CD4-positive, alpha-beta memory T cell (primary cell): ENCODE measurements at regions not wholly inside any gene's neighbourhood (a gene's known extent, or its start where the extent isn't known, plus 50 kb on each side); places are given as distances from the start of the nearest gene placed in this dataset.
"Not testable (repeated sequence)": the region's sequence is repeated elsewhere in the genome, so short reads cannot be mapped to it uniquely, and the experiment has no call there.

ENCODE experiments used
- CTCF ChIA-PET: fragments of 350-600 bp; sonication (Branson Sonifier 250); formaldehyde crosslinking; loops from one replicate; lab custom pipeline; 2021; ENCODE audit warnings: inconsistent platforms; ENCODE audit not compliant: partially characterized antibody; lab: Charles Lee
- POLR2A ChIA-PET: fragments of 350-600 bp; sonication (Branson Sonifier 250); formaldehyde crosslinking; loops from one replicate; lab custom pipeline; 2021; ENCODE audit not compliant: partially characterized antibody; lab: Charles Lee
- DNase-seq, 5 donors: peaks; one replicate each; pipeline versions ENCODE4 v3.0.0 to v3.0.0-alpha.2; 2020 to 2022; ENCODE audit warnings: mixed read lengths in 1 of 5
- H3K27ac ChIP-seq: one replicate; pipeline ENCODE4 v1.7.0; 2013; ENCODE audit warnings: low read depth, low read length
- H3K27me3 ChIP-seq: 2 replicates; pipeline ENCODE4 v1.7.0; 2013; ENCODE audit warnings: mild to moderate bottlenecking, low read length, moderate library complexity; ENCODE audit not compliant: insufficient read depth
- H3K36me3 ChIP-seq: 2 replicates; pipeline ENCODE4 v1.7.0; 2013; ENCODE audit warnings: mild to moderate bottlenecking, low read length, moderate library complexity; ENCODE audit not compliant: insufficient read depth
- H3K4me1 ChIP-seq: 2 replicates; pipeline ENCODE4 v1.7.0; 2013; ENCODE audit warnings: mild to moderate bottlenecking, low read length, moderate library complexity; ENCODE audit not compliant: insufficient read depth
- H3K4me3 ChIP-seq, 2 donors: one replicate each; pipeline ENCODE4 v1.7.0; 2013; ENCODE audit warnings: low read length in 2 of 2, mild to moderate bottlenecking in 1 of 2
- H3K9me3 ChIP-seq, 2 donors: one replicate each; pipeline ENCODE4 v1.7.0; 2013; ENCODE audit warnings: low read length in 2 of 2, control low read depth in 1 of 2; ENCODE audit not compliant: control insufficient read depth in 1 of 2
- H3K27ac Mint-ChIP-seq, 7 donors: one replicate each; pipeline ENCODE4 v1.8.0; 2020 to 2021; ENCODE audit warnings: mixed read lengths in 7 of 7, mild to moderate bottlenecking in 6 of 7, inconsistent platforms in 3 of 7, moderate library complexity in 3 of 7
- H3K27me3 Mint-ChIP-seq, 2 donors: one replicate each; pipeline ENCODE4 v1.8.0; 2020 to 2021; ENCODE audit warnings: mixed read lengths in 2 of 2
- H3K36me3 Mint-ChIP-seq, 2 donors: one replicate each; pipeline ENCODE4 v1.8.0; 2020 to 2021; ENCODE audit warnings: mixed read lengths in 2 of 2, inconsistent platforms in 1 of 2, mild to moderate bottlenecking in 1 of 2
- H3K4me1 Mint-ChIP-seq, 4 donors: one replicate each; pipeline ENCODE4 v1.8.0; 2020 to 2021; ENCODE audit warnings: mixed read lengths in 4 of 4, mild to moderate bottlenecking in 1 of 4
- H3K4me3 Mint-ChIP-seq, 8 donors: one replicate each; pipeline ENCODE4 v1.8.0; 2020 to 2021; ENCODE audit warnings: mixed read lengths in 8 of 8, mild to moderate bottlenecking in 7 of 8, moderate library complexity in 6 of 8, inconsistent platforms in 3 of 8
- H3K9me3 Mint-ChIP-seq, 8 donors: one replicate each; pipeline ENCODE4 v1.8.0; 2020 to 2021; ENCODE audit warnings: mixed read lengths in 8 of 8, mild to moderate bottlenecking in 5 of 8, inconsistent platforms in 3 of 8, moderate library complexity in 1 of 8
- intact Hi-C: fragments of 100-400 bp; cut with micrococcal nuclease; formaldehyde crosslinking; loops from one replicate; pipeline ENCODE4 v1.15.1; 2023

DNA sequence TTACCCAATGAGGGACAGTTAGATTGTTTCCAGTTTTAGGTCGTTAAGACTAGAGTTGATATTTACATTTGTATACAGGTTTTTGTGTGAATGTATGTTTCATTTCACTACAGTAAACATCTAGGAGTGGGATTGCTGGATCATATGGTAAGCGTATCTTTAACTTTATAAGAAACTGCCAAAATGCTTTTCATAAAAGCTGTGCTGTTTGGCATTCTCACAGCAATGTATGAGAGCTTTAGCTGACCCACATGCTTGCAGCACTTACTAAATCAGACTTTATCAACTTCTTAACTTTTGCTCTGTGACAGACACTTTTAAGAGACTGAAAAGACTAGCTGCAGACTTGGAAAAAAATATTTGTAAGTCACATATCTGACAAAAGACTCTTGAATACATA lies 262.5 kb upstream of the PELI2 start:
- Histone ChIP-seq H3K27ac (no peak overlapping the region), H3K27me3 (no peaks in the 10 kb centered on the region), H3K4me1 (no peaks in the 10 kb centered on the region), H3K9me3 (peaks cover 0 to 4% of the 10 kb centered on the region in 2 donors), H3K4me3 (no peak overlapping the region), H3K36me3 (no peaks in the 10 kb centered on the region)
- Mint-ChIP-seq H3K27me3 (peaks cover 0 to 1% of the 10 kb centered on the region in 2 donors), H3K9me3 (peaks cover 3 to 22% (median 15%) of the 10 kb centered on the region in 8 donors), H3K4me3 (no peak overlapping the region), H3K36me3 (peaks cover 2 to 4% of the 10 kb centered on the region in 2 donors), H3K27ac (no peak overlapping the region), H3K4me1 (no peaks in the 10 kb centered on the region)
- DNase-seq = no peak
- ChIA-PET CTCF (no interaction called here), POLR2A (no interaction called here)
- intact Hi-C loops = no loop called here

DNA sequence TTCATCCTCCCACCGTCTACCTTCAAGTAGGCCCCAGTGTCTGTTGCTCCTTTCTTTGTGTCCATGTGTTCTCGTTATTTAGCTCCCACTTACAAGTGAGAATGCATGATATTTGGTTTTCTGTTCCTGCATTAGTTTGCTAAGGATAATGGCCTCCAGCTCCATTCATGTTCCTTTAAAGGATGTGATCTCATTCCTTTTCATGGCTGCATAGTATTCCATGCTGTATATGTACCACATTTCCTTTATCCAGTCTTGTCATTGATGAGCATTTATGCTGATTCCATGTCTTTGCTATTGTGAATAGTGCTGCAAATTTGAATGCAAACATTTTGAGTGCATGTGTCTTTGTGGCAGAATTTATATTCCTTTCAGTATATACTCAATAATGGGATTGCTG lies 259.6 kb upstream of the PELI2 start:
- Histone ChIP-seq H3K27me3 (no peaks in the 10 kb centered on the region), H3K36me3 (no peaks in the 10 kb centered on the region), H3K4me3 (no peak overlapping the region), H3K9me3 (peaks cover 0 to 4% of the 10 kb centered on the region in 2 donors), H3K27ac (no peak overlapping the region), H3K4me1 (no peaks in the 10 kb centered on the region)
- Mint-ChIP-seq H3K9me3 (peaks cover 5 to 33% (median 24%) of the 10 kb centered on the region in 8 donors), H3K27ac (peak overlapping the region in 2 of 7 donors; percentile 57 to 79), H3K36me3 (peaks cover 3 to 4% of the 10 kb centered on the region in 2 donors), H3K4me1 (no peaks in the 10 kb centered on the region), H3K27me3 (peaks cover under 1 to 2% of the 10 kb centered on the region in 2 donors), H3K4me3 (no peak overlapping the region)
- ChIA-PET CTCF (no interaction called here), POLR2A (no interaction called here)
- no peak for DNase-seq
- intact Hi-C loops = no loop called here

DNA sequence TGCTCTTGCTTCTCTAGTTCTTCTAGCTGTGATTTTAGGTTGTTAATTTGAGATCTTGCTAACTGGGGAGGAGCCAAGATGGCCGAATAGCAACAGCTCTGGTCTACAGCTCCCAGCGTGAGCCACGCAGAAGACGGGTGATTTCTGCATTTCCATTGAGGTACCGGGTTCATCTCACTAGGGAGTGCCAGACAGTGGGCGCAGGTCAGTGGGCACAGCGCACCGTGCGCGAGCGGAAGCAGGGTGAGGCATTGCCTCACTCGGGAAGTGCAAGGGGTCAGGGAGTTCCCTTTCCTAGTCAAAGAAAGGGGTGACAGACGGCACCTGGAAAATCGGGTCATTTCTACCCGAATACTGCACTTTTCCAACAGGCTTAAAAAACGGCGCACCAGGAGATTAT lies 256.6 kb upstream of the PELI2 start:
- H3K4me1 Mint-ChIP-seq, H3K36me3 ChIP-seq, H3K27me3 ChIP-seq, H3K4me3 ChIP-seq, H3K27me3 Mint-ChIP-seq, DNase-seq, H3K9me3 ChIP-seq, CTCF ChIA-PET, H3K36me3 Mint-ChIP-seq, H3K27ac ChIP-seq, H3K4me1 ChIP-seq, POLR2A ChIA-PET: not testable (repeated sequence)
- intact Hi-C loops = loop anchor here (10.0 kb wide), 1 partner anchor 613 kb away; no protein-coding TSS in a partner anchor
- peaks cover 10 to 45% (median 36%) of the 10 kb centered on the region in 8 donors for H3K9me3 Mint-ChIP-seq
- H3K4me3 Mint-ChIP-seq = peak overlapping the region in 1 of 8 donors; percentile 22
- H3K27ac Mint-ChIP-seq = peak overlapping the region in 2 of 7 donors; percentile 53 to 57

DNA sequence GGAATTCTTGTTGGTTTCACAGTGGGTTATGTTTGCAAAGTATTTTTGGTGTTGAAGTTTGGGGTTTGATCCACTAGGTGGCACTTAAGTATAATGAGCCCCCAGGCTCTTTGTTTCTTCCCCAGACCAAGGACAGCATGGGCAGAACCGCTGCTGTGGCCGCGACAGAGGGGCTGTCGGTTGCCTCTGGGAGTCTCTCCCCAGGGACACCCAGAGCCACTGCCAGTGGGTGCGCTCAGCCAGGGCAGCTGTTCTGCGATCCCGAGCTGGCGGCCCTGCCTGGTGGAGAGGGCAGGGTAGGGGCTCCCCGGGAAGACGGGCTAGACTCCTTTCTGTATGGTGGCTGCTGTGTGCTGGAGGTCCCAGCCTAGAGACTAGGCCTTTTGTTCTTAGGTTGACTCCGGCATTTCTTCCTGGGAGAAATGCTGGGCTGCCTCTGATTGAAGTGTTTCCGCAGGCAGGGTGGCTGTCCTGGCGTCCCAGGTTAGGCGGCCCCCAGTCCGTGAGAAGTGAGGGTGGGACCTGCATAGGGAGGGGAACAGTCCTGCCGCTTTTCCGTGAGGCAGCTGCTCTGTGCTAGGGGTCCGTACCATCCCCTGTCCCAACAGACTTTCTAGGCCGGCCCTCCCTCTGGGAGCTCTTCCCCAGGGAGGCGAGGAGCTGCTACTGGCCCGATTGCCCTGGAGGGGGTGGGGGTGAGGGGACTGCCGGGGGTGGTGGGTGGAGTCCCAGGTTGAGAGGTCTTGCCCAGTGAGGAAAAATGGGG lies 253.1 kb upstream of the PELI2 start:
- CTCF ChIA-PET = interaction anchor here (1.1 kb wide), 1 partner anchor 475 kb away, joined by 3 read pairs; no protein-coding TSS in a partner anchor
- H3K36me3 Mint-ChIP-seq = peaks cover 0 to 1% of the 10 kb centered on the region in 2 donors
- H3K27ac ChIP-seq = no peak overlapping the region
- H3K27ac Mint-ChIP-seq = peak overlapping the region in 1 of 7 donors; percentile 71
- H3K36me3 ChIP-seq = no peaks in the 10 kb centered on the region
- POLR2A ChIA-PET = no interaction called here
- no peaks in the 10 kb centered on the region for H3K27me3 ChIP-seq
- H3K9me3 ChIP-seq = no peaks in the 10 kb centered on the region
- H3K4me3 ChIP-seq = no peak overlapping the region
- no peak for DNase-seq
- H3K9me3 Mint-ChIP-seq = peaks cover 5 to 29% (median 24%) of the 10 kb centered on the region in 8 donors
- no peaks in the 10 kb centered on the region for H3K4me1 Mint-ChIP-seq
- H3K27me3 Mint-ChIP-seq = peaks cover 6% of the 10 kb centered on the region in 2 donors
- peak overlapping the region in 1 of 8 donors; percentile 43 for H3K4me3 Mint-ChIP-seq
- intact Hi-C loops = loop anchor here (2.0 to 10.0 kb wide), 2 partner anchors 476 to 610 kb away; no protein-coding TSS in a partner anchor
- H3K4me1 ChIP-seq = no peaks in the 10 kb centered on the region

DNA sequence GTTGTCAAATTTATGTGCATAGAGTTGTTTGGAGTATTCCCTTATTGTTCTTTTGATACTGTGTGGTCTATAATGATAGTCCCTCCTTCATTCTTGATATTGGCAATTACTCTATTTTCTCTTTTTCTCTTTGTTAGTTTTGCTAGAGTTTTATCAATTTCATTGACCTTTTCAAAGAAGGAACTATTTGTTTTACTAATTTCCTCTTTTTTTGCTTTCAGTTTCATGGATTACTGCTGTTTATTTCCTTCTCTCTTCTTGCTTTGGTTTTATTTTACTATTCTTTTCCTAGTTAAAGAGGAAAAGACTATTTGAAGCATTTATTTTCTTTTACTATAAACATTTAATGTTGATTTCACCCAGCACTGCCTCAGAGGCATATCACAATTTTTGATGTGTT lies 250.9 kb upstream of the PELI2 start:
- CTCF ChIA-PET = no interaction called here
- H3K27ac Mint-ChIP-seq = no peak overlapping the region
- POLR2A ChIA-PET = no interaction called here
- no peak overlapping the region for H3K4me3 ChIP-seq
- H3K4me1 Mint-ChIP-seq = no peaks in the 10 kb centered on the region
- no peak for DNase-seq
- H3K4me1 ChIP-seq = no peaks in the 10 kb centered on the region
- no peaks in the 10 kb centered on the region for H3K27me3 ChIP-seq
- H3K9me3 Mint-ChIP-seq = peaks cover 2 to 19% (median 14%) of the 10 kb centered on the region in 8 donors
- no peaks in the 10 kb centered on the region for H3K36me3 Mint-ChIP-seq
- H3K27ac ChIP-seq = no peak overlapping the region
- no peaks in the 10 kb centered on the region for H3K36me3 ChIP-seq
- H3K9me3 ChIP-seq = no peaks in the 10 kb centered on the region
- no peak overlapping the region for H3K4me3 Mint-ChIP-seq
- intact Hi-C loops = loop anchor here (10.0 kb wide), 1 partner anchor 607 kb away; no protein-coding TSS in a partner anchor
- peaks cover 6% of the 10 kb centered on the region in 2 donors for H3K27me3 Mint-ChIP-seq

DNA sequence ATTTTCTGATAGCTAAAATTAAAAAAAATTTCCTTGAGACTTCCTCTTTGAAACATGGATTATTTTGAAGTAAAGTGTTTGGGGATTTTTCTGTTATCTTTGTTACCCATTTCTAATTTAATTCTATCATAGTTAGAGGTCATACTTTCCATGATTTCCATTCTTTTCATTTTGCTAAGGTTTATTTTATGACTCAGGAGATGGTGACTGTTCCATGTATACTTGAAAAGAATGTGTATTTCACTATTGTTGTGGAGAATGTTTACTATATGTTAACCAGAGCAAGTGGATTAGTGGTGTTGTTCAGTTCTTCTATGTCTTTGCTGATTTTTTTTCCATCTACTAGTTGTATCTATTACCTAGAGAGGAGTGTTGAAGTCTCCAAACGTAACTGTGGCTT lies 250.5 kb upstream of the PELI2 start:
- Mint-ChIP-seq H3K9me3 (peaks cover 2 to 16% (median 14%) of the 10 kb centered on the region in 8 donors), H3K36me3 (no peaks in the 10 kb centered on the region), H3K4me3 (no peak overlapping the region), H3K4me1 (no peaks in the 10 kb centered on the region), H3K27me3 (peaks cover 6 to 8% of the 10 kb centered on the region in 2 donors), H3K27ac (no peak overlapping the region)
- Histone ChIP-seq H3K27me3 (no peaks in the 10 kb centered on the region), H3K4me1 (no peaks in the 10 kb centered on the region), H3K9me3 (no peaks in the 10 kb centered on the region), H3K36me3 (no peaks in the 10 kb centered on the region), H3K27ac (no peak overlapping the region), H3K4me3 (no peak overlapping the region)
- CTCF ChIA-PET = no interaction called here
- intact Hi-C loops = loop anchor here (10.0 kb wide), 1 partner anchor 607 kb away; no protein-coding TSS in a partner anchor
- no peak for DNase-seq
- POLR2A ChIA-PET = no interaction called here

DNA sequence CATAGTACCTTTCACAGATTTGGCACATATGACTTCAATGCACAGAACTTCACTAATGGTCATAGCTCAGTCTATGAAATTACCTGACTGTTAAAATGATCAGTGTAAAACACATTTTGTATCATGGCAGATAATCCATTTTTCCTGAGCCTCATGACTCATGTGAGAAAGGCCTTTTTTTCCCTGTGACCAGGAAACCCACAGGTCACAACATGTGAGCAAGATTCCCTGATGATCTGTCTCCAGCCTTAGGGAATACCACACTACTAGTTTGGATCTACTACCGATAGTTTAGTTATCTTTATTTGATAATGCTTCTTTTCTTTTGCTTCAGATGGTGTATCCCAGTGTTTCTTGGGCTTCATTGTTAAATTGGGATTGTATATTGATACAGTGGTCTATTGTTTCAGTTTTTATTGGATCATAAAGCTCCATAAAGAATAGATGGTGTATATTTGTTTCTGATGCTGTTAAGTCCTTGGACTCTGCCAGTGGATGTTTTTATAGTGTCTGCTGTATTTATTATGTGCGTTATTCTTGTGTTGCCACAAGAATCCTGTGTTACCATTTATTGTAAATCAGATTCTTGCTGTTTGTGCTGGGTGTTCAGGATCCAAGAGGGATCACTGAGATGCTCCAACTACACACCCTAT lies 248.7 kb upstream of the PELI2 start:
- peaks cover 0 to 7% (median 4%) of the 10 kb centered on the region in 8 donors for H3K9me3 Mint-ChIP-seq
- POLR2A ChIA-PET = no interaction called here
- H3K27me3 ChIP-seq = no peaks in the 10 kb centered on the region
- no peaks in the 10 kb centered on the region for H3K36me3 Mint-ChIP-seq
- H3K27ac Mint-ChIP-seq = no peak overlapping the region
- H3K4me1 Mint-ChIP-seq = no peaks in the 10 kb centered on the region
- H3K4me3 ChIP-seq = no peak overlapping the region
- H3K4me3 Mint-ChIP-seq = no peak overlapping the region
- intact Hi-C loops = loop anchor here (10.0 kb wide), 1 partner anchor 605 kb away; no protein-coding TSS in a partner anchor
- H3K27me3 Mint-ChIP-seq = peaks cover 4 to 6% of the 10 kb centered on the region in 2 donors
- no peak overlapping the region for H3K27ac ChIP-seq
- H3K36me3 ChIP-seq = no peaks in the 10 kb centered on the region
- no peaks in the 10 kb centered on the region for H3K4me1 ChIP-seq
- CTCF ChIA-PET = interaction anchor here (1.1 kb wide), 1 partner anchor 138 kb away, joined by 3 read pairs; no protein-coding TSS in a partner anchor
- DNase-seq = no peak
- no peaks in the 10 kb centered on the region for H3K9me3 ChIP-seq
